Fibroblast of villous mesenchyme (primary cell): ENCODE measurements at regions not wholly inside any gene's neighbourhood (a gene's known extent, or its start where the extent isn't known, plus 50 kb on each side); places are given as distances from the start of the nearest gene placed in this dataset.

Experiments
- DNase-seq: peaks from one replicate; pipeline ENCODE4 v3.0.0-alpha.2; 2010; ENCODE audit warnings: low read depth
- H3K4me3 ChIP-seq: 2 replicates; pipeline ENCODE4 v1.5.1; 2011; ENCODE audit warnings: low read depth, mild to moderate bottlenecking, low read length
- TF ChIP-seq, protein P1 (sequence below): IDR thresholded peaks from 2 replicates; pipeline ENCODE4 v1.5.1; 2012; ENCODE audit warnings: low read depth, mild to moderate bottlenecking, low read length; ENCODE audit not compliant: insufficient read depth

DNA sequence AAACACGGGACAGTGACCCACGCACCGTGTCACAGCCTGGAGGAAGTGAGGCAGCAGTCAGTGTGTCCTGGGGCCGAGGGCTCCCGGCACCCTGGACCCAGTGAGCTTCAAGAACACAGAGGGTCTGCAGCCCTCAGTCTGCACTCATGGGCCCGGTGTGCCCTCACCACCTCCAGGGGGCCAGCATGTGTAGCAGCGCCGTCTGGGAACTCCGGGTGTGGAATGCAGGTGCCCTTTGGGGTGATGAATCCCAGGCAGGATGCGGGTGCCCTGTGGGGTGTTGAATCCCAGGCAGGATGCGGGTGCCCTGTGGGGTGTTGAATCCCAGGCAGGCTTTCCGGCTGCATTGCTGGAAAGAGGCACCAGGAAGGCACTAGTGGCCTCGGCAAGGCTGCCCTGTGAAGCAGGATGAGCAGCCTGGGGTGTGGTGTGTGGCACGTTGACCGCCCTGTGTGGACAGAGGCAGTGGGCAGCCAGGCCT is 1399.9 kb downstream of the BRD1 start:
- TF ChIP-seq, protein P1, sequence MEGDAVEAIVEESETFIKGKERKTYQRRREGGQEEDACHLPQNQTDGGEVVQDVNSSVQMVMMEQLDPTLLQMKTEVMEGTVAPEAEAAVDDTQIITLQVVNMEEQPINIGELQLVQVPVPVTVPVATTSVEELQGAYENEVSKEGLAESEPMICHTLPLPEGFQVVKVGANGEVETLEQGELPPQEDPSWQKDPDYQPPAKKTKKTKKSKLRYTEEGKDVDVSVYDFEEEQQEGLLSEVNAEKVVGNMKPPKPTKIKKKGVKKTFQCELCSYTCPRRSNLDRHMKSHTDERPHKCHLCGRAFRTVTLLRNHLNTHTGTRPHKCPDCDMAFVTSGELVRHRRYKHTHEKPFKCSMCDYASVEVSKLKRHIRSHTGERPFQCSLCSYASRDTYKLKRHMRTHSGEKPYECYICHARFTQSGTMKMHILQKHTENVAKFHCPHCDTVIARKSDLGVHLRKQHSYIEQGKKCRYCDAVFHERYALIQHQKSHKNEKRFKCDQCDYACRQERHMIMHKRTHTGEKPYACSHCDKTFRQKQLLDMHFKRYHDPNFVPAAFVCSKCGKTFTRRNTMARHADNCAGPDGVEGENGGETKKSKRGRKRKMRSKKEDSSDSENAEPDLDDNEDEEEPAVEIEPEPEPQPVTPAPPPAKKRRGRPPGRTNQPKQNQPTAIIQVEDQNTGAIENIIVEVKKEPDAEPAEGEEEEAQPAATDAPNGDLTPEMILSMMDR = no peak
- no peak for DNase-seq
- no peak overlapping the region for H3K4me3 ChIP-seq

DNA sequence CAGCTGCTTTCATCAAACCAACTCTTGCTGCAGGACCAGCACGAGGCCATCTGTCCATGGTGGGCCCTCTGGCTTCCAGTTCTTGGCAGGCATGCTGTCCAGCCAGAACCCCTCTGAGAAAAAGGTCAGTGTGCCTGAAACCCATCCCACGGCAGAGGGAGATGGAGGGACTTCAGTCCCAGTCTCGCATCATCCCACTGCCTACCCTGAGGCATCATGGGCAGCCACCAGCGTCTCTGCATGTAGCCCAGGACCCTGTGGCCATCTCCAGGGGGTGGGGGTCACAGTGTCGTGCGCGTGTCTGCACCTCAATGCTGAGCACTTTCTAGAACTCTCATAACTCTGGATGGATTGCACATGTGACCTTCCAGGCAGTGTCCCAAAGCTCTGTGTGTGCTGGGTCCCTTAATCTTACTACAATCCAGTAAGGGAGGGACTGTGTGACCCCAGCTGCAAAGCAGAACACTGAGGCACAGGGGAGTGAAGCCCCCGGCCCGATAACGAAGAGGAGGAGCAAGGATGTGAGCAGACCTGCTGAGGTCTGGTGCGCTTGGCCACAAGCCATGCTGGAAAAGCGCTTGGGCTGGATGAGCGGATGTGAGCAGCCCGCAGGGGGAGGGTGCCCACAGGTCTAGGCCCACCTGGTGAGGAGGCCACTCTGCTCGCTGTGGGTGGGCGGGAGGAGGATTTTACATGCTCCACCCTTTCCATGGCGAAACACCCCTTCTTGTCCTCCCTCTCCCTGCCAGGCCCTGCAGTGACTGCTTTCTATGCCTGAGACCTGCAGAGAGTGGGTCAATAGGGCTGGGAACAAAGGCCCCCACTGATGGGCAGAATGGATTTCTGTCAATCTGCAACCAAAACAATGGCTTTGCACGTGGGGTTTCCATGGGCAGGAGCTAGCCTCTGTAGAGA is 1401.0 kb downstream of the BRD1 start:
- DNase-seq = no peak
- H3K4me3 ChIP-seq = no peak overlapping the region
- TF ChIP-seq, protein P1 = no peak

DNA sequence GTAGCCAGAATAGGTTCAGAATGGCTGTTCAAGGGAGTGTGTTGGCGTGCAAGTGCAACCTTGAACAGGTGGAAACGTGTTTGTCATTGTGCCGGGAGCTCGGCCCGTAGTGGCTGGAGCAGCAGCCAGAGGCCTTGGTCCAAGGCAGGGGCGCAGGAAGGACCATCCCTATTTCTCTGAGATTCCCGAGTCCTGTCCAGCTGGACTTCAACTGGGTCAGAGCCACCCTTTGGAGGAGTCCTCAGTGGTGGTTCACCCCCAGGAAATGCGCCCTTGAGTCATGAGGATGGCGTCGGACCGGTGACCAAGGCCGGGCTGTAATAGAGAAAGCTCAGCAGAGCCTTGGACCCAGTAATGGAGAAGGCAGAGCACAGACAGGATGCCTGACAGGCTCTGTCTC is 1402.0 kb downstream of the BRD1 start:
- TF ChIP-seq, protein P1 = no peak
- DNase-seq = no peak
- no peak overlapping the region for H3K4me3 ChIP-seq

DNA sequence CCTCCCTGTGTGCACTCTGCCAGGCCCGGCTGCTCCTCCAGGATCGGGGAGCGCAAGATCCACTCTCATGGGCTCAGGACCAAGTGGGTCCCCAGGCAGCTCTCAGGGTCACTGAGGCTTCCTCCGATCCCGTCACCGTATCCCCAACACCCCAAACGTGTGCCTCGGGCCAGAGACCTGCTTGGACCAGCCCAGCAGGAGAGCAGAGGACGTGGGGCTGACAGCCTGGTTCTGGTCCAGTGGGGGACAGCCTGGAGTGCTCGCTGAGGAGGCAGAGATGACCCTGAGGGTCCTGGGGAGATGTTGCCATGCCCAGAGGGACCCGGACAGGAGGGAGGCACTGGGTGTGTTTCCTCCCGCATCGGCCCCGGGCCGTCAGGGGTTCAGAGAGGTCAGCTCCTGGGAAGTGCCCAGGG is 1402.6 kb downstream of the BRD1 start:
- no peak for DNase-seq
- H3K4me3 ChIP-seq = no peak overlapping the region
- TF ChIP-seq, protein P1 = no peak

DNA sequence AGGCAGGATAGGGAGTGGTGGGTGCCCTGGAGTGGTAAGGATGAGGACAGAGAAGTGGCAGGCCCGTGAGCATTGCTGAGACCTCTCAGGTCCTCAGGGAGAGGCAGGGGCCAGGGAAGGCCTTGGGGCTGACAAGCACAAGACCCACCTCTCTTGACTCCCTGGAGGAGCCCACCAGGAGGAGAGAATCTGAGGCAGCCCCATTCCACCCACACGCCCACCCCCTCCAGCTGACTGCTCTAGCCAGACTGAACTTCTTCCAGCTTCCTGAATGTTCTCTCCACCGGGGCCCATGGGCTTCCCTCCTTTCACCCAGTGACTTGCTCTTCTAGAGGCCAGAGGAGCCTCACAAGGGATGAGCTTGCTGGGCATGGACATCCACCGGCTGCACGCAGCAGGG is 1403.0 kb downstream of the BRD1 start:
- TF ChIP-seq, protein P1 = no peak
- no peak for DNase-seq

DNA sequence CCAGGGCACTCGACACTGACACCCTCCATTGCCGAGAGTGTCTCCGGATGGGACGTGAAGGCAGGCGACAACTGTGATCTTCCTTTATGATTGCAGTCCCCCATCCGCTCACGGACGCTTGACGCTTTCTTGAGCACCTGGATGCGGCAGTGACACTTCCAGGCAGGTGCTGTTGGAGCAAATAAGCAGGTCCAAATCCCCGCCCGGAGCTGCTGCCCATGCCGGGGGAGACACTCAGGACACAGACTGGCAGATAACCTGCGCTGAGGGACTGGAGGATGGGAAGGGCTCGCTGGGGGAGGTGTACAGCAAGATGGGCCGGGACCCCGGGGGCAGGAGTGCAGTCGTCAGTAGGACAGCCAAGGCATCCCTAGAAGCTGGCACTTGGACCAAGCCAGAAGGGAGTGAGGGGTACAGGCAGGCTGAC is 1403.5 kb downstream of the BRD1 start:
- DNase-seq = no peak
- TF ChIP-seq, protein P1 = no peak
- H3K4me3 ChIP-seq = no peak overlapping the region

More for the DNA sequence above, 1403.0 kb downstream of the BRD1 start:
- no peak overlapping the region for H3K4me3 ChIP-seq

DNA sequence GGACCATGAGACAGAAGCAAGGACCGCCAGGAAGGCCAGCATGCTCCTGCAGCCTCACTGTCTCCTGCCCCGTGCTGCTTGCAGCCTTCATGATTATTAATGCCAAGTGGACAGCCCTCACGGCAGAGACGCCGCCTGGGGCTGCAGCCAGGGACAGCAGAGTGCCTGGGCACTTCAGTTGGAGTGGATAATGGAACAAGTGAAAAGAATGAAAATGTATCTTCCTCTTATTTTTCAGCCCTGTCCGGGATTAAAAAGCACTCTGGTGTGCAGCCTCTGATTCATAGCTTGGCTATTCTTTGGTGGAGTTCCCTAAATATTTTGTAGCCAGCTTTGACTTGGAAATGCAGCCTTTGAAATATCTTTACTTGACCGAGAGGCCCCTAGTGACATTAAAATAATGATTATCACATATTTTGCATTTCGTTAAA is 1404.2 kb downstream of the BRD1 start:
- DNase-seq = no peak
- TF ChIP-seq, protein P1 = no peak
- no peak overlapping the region for H3K4me3 ChIP-seq
